HEK293T (cell line): ENCODE measurements at regions not wholly inside any gene's neighbourhood (a gene's known extent, or its start where the extent isn't known, plus 50 kb on each side); places are given as distances from the start of the nearest gene placed in this dataset.

Source experiments
- ARNT ChIP-seq: fragments of 450-650 bp; IDR thresholded peaks from 2 replicates; pipeline ENCODE4 v1.6.1; 2017; ENCODE audit warnings: mild to moderate bottlenecking
- BHLHE40 ChIP-seq: fragments of 450-650 bp; IDR thresholded peaks from 2 replicates; pipeline ENCODE4 v1.6.1; 2016; ENCODE audit warnings: mild to moderate bottlenecking, moderate library complexity, borderline replicate concordance
- ELF4 ChIP-seq: fragments of 450-650 bp; IDR thresholded peaks from 2 replicates; pipeline ENCODE4 v1.6.1; 2017; ENCODE audit warnings: antibody characterized with exemption
- FOXA1 ChIP-seq: fragments of 450-650 bp; IDR thresholded peaks from 2 replicates; pipeline ENCODE4 v1.6.1; 2016; ENCODE audit warnings: mild to moderate bottlenecking
- FOXK2 ChIP-seq: fragments of 450-650 bp; IDR thresholded peaks from 2 replicates; pipeline ENCODE4 v1.6.1; 2016; ENCODE audit warnings: mild to moderate bottlenecking
- HDGF ChIP-seq: fragments of 450-650 bp; IDR thresholded peaks from 2 replicates; pipeline ENCODE4 v1.6.1; 2017; ENCODE audit warnings: antibody characterized with exemption, borderline replicate concordance
- LEF1 ChIP-seq: fragments of 450-650 bp; IDR thresholded peaks from 2 replicates; pipeline ENCODE4 v1.6.1; 2017; ENCODE audit warnings: mild to moderate bottlenecking, borderline replicate concordance
- NFRKB ChIP-seq: fragments of 450-650 bp; IDR thresholded peaks from 2 replicates; pipeline ENCODE4 v1.6.1; 2016; ENCODE audit warnings: mild to moderate bottlenecking, moderate library complexity
- SP1 ChIP-seq: fragments of 450-650 bp; IDR thresholded peaks from 2 replicates; pipeline ENCODE4 v1.6.1; 2017
- SUZ12 ChIP-seq: fragments of 450-650 bp; IDR thresholded peaks from 2 replicates; pipeline ENCODE4 v1.6.1; 2016; ENCODE audit warnings: mild to moderate bottlenecking
- TARDBP ChIP-seq: fragments of 450-650 bp; IDR thresholded peaks from 2 replicates; pipeline ENCODE4 v1.6.1; 2016
- ZNF384 ChIP-seq: fragments of 450-650 bp; IDR thresholded peaks from 2 replicates; pipeline ENCODE4 v1.6.1; 2016

GRCh38 chr5:96302174-96302738, 130.8 kb downstream of the PCSK1 start:
- TF ChIP-seq BHLHE40 (no peak), HDGF (no peak), FOXK2 (no peak), ELF4 (no peak), FOXA1 (no peak), SUZ12 (no peak), LEF1 (no peak), TARDBP (no peak), NFRKB (no peak), ARNT (no peak), ZNF384 (no peak), SP1 (no peak)
